OCI-LY1 (cell line): ENCODE measurements at regions not wholly inside any gene's neighbourhood (a gene's known extent, or its start where the extent isn't known, plus 50 kb on each side); places are given as distances from the start of the nearest gene placed in this dataset.

ENCODE experiments used
- H2AFZ ChIP-seq: fragments of 200-600 bp; sonication (generic), shearing (Covaris generic); 2 replicates; pipeline ENCODE4 v1.6.0; 2014; ENCODE audit warnings: antibody characterized with exemption, mild to moderate bottlenecking, low read length
- H3F3A ChIP-seq: fragments of 200-600 bp; sonication (generic), shearing (Covaris generic); 2 replicates; pipeline ENCODE4 v1.6.0; 2014; ENCODE audit warnings: mild to moderate bottlenecking, antibody characterized with exemption, low read length, moderate library complexity; ENCODE audit not compliant: insufficient read depth
- H3K27ac ChIP-seq: fragments of 200-600 bp; sonication (generic); 2 replicates; pipeline ENCODE4 v1.5.1; 2014; ENCODE audit warnings: low read length, mixed run types, mild to moderate bottlenecking, low read depth; ENCODE audit not compliant: poor library complexity, severe bottlenecking
- H3K27me3 ChIP-seq: fragments of 200-600 bp; sonication (generic); 2 replicates; pipeline ENCODE4 v1.6.0; 2014; ENCODE audit warnings: antibody characterized with exemption, mild to moderate bottlenecking, low read length, moderate library complexity; ENCODE audit not compliant: insufficient read depth
- H3K36me3 ChIP-seq: fragments of 200-600 bp; sonication (generic); 2 replicates; pipeline ENCODE4 v1.6.1; 2014; ENCODE audit warnings: mild to moderate bottlenecking, antibody characterized with exemption, low read length, moderate library complexity, mixed read lengths; ENCODE audit not compliant: insufficient read depth
- H3K4me1 ChIP-seq: fragments of 200-600 bp; sonication (generic); 2 replicates; pipeline ENCODE4 v1.5.1; 2014; ENCODE audit warnings: mild to moderate bottlenecking, low read length, moderate library complexity; ENCODE audit not compliant: insufficient read depth, severe bottlenecking
- H3K4me2 ChIP-seq: fragments of 200-600 bp; sonication (generic), shearing (Covaris generic); 2 replicates; pipeline ENCODE4 v1.6.1; 2014; ENCODE audit warnings: low read length
- H3K4me3 ChIP-seq: fragments of 200-600 bp; sonication (generic); 2 replicates; pipeline ENCODE4 v1.5.1; 2014; ENCODE audit warnings: low read length, low read depth, mild to moderate bottlenecking, mixed read lengths; ENCODE audit not compliant: poor library complexity, severe bottlenecking
- H3K79me2 ChIP-seq: fragments of 200-600 bp; shearing (Covaris generic); 2 replicates; pipeline ENCODE4 v1.6.1; 2016; ENCODE audit warnings: mixed run types, low read length, mixed read lengths; ENCODE audit not compliant: insufficient read depth
- H3K9ac ChIP-seq: fragments of 200-600 bp; sonication (generic), shearing (Covaris generic); 2 replicates; pipeline ENCODE4 v1.6.1; 2014; ENCODE audit warnings: mild to moderate bottlenecking, low read length, mixed read lengths
- H3K9me2 ChIP-seq: fragments of 200-600 bp; sonication (generic), shearing (Covaris generic); 2 replicates; pipeline ENCODE4 v1.6.1; 2014; ENCODE audit warnings: low read depth, mild to moderate bottlenecking, low read length, mixed read lengths
- H3K9me3 ChIP-seq: fragments of 200-600 bp; shearing (Covaris generic); 2 replicates; pipeline ENCODE4 v1.6.1; 2014; ENCODE audit warnings: low read length, mixed read lengths
- H4K20me1 ChIP-seq: fragments of 200-600 bp; sonication (generic), shearing (Covaris generic); 2 replicates; pipeline ENCODE4 v1.6.0; 2016; ENCODE audit warnings: mild to moderate bottlenecking, low read length; ENCODE audit not compliant: insufficient read depth
- EZH2 ChIP-seq: fragments of 200-600 bp; sonication (generic), shearing (Covaris generic); IDR thresholded peaks from 2 replicates; pipeline ENCODE4 v1.8.0; 2017; ENCODE audit warnings: borderline replicate concordance, mixed run types, mild to moderate bottlenecking, antibody characterized with exemption, low read length, moderate library complexity, mixed read lengths
- TF ChIP-seq, protein P1 (sequence below): fragments of 200-600 bp; sonication (generic), shearing (Covaris generic); IDR thresholded peaks from 2 replicates; pipeline ENCODE4 v1.5.1; 2017; ENCODE audit warnings: mild to moderate bottlenecking, antibody characterized with exemption, low read length, moderate library complexity, mixed read lengths

DNA sequence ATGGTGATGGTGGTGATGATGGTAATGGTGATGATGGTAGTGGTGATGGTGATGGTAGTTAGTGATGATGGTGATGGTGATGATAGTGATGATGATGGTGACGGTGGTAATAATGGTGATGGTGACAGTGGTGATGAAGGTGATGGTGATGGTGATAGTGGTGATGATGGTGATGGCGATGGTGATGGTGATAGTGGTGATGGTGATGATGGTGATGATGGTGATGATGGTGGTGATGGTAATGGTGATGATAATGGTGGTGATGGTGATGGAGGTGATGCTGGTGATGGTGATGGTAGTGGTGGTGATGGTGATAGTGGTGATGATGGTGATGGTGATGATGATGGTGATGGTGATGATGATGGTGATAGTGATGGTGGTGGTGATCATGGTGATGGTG is 148.7 kb upstream of the TNRC6C start:
- no peaks in the 10 kb centered on the region for H3K9me2 ChIP-seq
- H3K4me2 ChIP-seq: no peak overlapping the region
- H3K36me3 ChIP-seq: no peaks in the 10 kb centered on the region
- TF ChIP-seq, protein P1, sequence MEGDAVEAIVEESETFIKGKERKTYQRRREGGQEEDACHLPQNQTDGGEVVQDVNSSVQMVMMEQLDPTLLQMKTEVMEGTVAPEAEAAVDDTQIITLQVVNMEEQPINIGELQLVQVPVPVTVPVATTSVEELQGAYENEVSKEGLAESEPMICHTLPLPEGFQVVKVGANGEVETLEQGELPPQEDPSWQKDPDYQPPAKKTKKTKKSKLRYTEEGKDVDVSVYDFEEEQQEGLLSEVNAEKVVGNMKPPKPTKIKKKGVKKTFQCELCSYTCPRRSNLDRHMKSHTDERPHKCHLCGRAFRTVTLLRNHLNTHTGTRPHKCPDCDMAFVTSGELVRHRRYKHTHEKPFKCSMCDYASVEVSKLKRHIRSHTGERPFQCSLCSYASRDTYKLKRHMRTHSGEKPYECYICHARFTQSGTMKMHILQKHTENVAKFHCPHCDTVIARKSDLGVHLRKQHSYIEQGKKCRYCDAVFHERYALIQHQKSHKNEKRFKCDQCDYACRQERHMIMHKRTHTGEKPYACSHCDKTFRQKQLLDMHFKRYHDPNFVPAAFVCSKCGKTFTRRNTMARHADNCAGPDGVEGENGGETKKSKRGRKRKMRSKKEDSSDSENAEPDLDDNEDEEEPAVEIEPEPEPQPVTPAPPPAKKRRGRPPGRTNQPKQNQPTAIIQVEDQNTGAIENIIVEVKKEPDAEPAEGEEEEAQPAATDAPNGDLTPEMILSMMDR: no peak
- TF ChIP-seq EZH2: no peak
- H3K79me2 ChIP-seq: no peaks in the 10 kb centered on the region
- H2AFZ ChIP-seq: no peak overlapping the region
- H3K4me1 ChIP-seq: no peaks in the 10 kb centered on the region
- peaks cover 13% of the 10 kb centered on the region; the same call in 1 of the 2 replicates for H3K27me3 ChIP-seq
- H3F3A ChIP-seq: no peaks in the 10 kb centered on the region
- no peak overlapping the region for H3K4me3 ChIP-seq
- H4K20me1 ChIP-seq: no peaks in the 10 kb centered on the region
- H3K27ac ChIP-seq: no peak overlapping the region
- H3K9me3 ChIP-seq: no peaks in the 10 kb centered on the region
- H3K9ac ChIP-seq: no peak overlapping the region

DNA sequence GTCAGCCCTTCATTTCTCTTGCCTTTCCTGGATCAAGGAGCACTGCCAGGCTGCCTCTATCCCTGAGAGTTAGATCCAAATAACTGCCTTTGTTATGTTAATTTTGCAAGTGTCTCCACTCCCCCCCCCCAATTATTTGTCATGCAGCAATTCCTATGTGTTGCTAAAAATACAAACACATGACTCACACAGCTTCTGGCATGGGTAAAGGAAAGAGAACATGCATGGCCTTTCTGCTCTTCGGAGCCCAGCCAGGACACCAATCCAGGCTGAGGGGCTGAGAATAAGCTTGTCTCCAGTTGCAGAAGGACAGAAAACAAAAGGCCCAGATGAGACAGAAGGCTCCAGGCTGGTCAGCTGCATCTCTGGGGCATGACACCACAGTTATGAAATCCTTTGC is 148.0 kb upstream of the TNRC6C start:
- no peak overlapping the region for H3K9ac ChIP-seq
- no peaks in the 10 kb centered on the region for H3F3A ChIP-seq
- no peak overlapping the region for H3K4me3 ChIP-seq
- H3K9me2 ChIP-seq: no peaks in the 10 kb centered on the region
- TF ChIP-seq EZH2: no peak
- TF ChIP-seq, protein P1: no peak
- H2AFZ ChIP-seq: no peak overlapping the region
- no peaks in the 10 kb centered on the region for H3K79me2 ChIP-seq
- H4K20me1 ChIP-seq: no peaks in the 10 kb centered on the region
- no peak overlapping the region for H3K4me2 ChIP-seq
- no peaks in the 10 kb centered on the region for H3K36me3 ChIP-seq
- H3K27ac ChIP-seq: no peak overlapping the region
- H3K27me3 ChIP-seq: peaks cover 13% of the 10 kb centered on the region; the same call in 1 of the 2 replicates
- no peaks in the 10 kb centered on the region for H3K4me1 ChIP-seq
- H3K9me3 ChIP-seq: no peaks in the 10 kb centered on the region

DNA sequence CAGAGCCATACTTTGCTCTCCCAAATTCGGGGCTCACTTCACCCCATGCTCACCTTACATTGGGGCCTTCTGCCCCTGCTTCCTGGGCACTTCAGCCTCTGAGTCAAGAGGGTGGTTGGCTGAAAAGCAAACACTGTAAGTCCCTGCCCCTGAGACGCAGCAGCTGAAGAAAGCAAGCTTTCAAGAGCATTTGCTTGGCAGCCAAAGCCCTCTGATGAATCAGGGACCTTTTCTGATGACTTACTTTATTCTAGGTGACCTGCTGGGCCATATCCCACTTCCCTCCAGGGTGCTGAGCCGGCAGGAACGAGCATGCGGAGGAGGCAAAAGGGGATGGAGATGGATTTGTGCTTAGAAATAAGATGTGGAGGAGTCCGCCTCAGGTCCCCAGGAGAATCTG is 147.0 kb upstream of the TNRC6C start:
- peaks cover 13% of the 10 kb centered on the region; the same call in 1 of the 2 replicates for H3K27me3 ChIP-seq
- no peaks in the 10 kb centered on the region for H3F3A ChIP-seq
- H3K27ac ChIP-seq: no peak overlapping the region
- no peak overlapping the region for H3K4me3 ChIP-seq
- no peaks in the 10 kb centered on the region for H3K9me2 ChIP-seq
- H3K4me1 ChIP-seq: no peaks in the 10 kb centered on the region
- no peak overlapping the region for H3K4me2 ChIP-seq
- no peak overlapping the region for H2AFZ ChIP-seq
- H3K9ac ChIP-seq: no peak overlapping the region
- H3K36me3 ChIP-seq: no peaks in the 10 kb centered on the region
- H4K20me1 ChIP-seq: no peaks in the 10 kb centered on the region
- no peaks in the 10 kb centered on the region for H3K9me3 ChIP-seq
- no peaks in the 10 kb centered on the region for H3K79me2 ChIP-seq
- TF ChIP-seq, protein P1: no peak
- TF ChIP-seq EZH2: no peak
